ENCODE measurements at regions not wholly inside any gene's neighbourhood (a gene's known extent, or its start where the extent isn't known, plus 50 kb on each side); places are given as distances from the start of the nearest gene placed in this dataset.
A peak's percentile ranks its signal among the peaks of the same experiment; 100 is the strongest.
"Not testable (repeated sequence)": the region's sequence is repeated elsewhere in the genome, so short reads cannot be mapped to it uniquely, and the experiment has no call there.

- peaks cover 2% of the 10 kb centered on the region for H3K36me3 Mint-ChIP-seq (ENCODE audit: low read depth)
- peaks cover 2% of the 10 kb centered on the region for H3K9me3 Mint-ChIP-seq (ENCODE audit: insufficient read depth)
- no peak overlapping the region for H3K4me3 Mint-ChIP-seq
- CTCF ChIA-PET: interaction anchor here (0.8 to 3.9 kb wide), 13 partner anchors 9 to 427 kb away, joined by 3 to 44 read pairs (median 7); no protein-coding TSS in a partner anchor
- no peaks in the 10 kb centered on the region for H3K27me3 Mint-ChIP-seq (ENCODE audit: low read depth)
- H3K4me1 Mint-ChIP-seq (ENCODE audit: low read depth): peaks cover 31% of the 10 kb centered on the region
- ATAC-seq (no peak), DNase-seq (no peak)
- no peak overlapping the region for H3K27ac Mint-ChIP-seq
- POLR2A ChIA-PET: no interaction called here
These were observed 118.9 kb downstream of the FASLG start for GRCh38 chr1:172777767-172778166.

GRCh38 chr1:172778456-172779455 is 119.9 kb downstream of the FASLG start:
- H3K9me3 Mint-ChIP-seq (ENCODE audit: insufficient read depth): peaks cover 6% of the 10 kb centered on the region
- peak overlapping the region; percentile 16 for H3K4me3 Mint-ChIP-seq
- ChIA-PET POLR2A (interaction anchor here (0.5 to 1.1 kb wide), 3 partner anchors 40 to 424 kb away, joined by 3 to 6 read pairs (median 4); no protein-coding TSS in a partner anchor), CTCF (interaction anchor here (0.6 to 3.9 kb wide), 35 partner anchors 10 to 1303 kb away, joined by 3 to 44 read pairs (median 5); partner anchors contain the start of gene TNFSF4)
- peaks cover 31% of the 10 kb centered on the region for H3K4me1 Mint-ChIP-seq (ENCODE audit: low read depth)
- DNase-seq (peak; percentile 32), ATAC-seq (peak; percentile 73)
- H3K27ac Mint-ChIP-seq: peak overlapping the region; percentile 17
- H3K36me3 Mint-ChIP-seq (ENCODE audit: low read depth): peaks cover 4% of the 10 kb centered on the region
- no peaks in the 10 kb centered on the region for H3K27me3 Mint-ChIP-seq (ENCODE audit: low read depth)

GRCh38 chr1:172779491-172779890 is 120.6 kb downstream of the FASLG start:
- Mint-ChIP-seq H3K4me1 (ENCODE audit: low read depth) (peaks cover 31% of the 10 kb centered on the region), H3K27me3 (ENCODE audit: low read depth) (no peaks in the 10 kb centered on the region), H3K27ac (no peak overlapping the region), H3K9me3 (ENCODE audit: insufficient read depth) (peaks cover 8% of the 10 kb centered on the region), H3K4me3 (no peak overlapping the region), H3K36me3 (ENCODE audit: low read depth) (peaks cover 4% of the 10 kb centered on the region)
- POLR2A ChIA-PET: no interaction called here
- DNase-seq (no peak), ATAC-seq (no peak)
- CTCF ChIA-PET: interaction anchor here (0.6 to 3.9 kb wide), 29 partner anchors 9 to 1303 kb away, joined by 3 to 44 read pairs (median 6); partner anchors contain the start of gene TNFSF4

- Mint-ChIP-seq H3K27ac (no peak overlapping the region), H3K9me3 (ENCODE audit: insufficient read depth) (peaks cover 12% of the 10 kb centered on the region), H3K4me1 (ENCODE audit: low read depth) (peaks cover 31% of the 10 kb centered on the region), H3K36me3 (ENCODE audit: low read depth) (peaks cover 4% of the 10 kb centered on the region), H3K4me3 (no peak overlapping the region), H3K27me3 (ENCODE audit: low read depth) (no peaks in the 10 kb centered on the region)
- DNase-seq (no peak), ATAC-seq (no peak)
- ChIA-PET CTCF (interaction anchor here (3.9 kb wide), 1 partner anchor 36 kb away, joined by 32 read pairs; no protein-coding TSS in a partner anchor), POLR2A (no interaction called here)
These were observed 122.7 kb downstream of the FASLG start for GRCh38 chr1:172781513-172782140.

GRCh38 chr1:172789840-172790239 is 130.9 kb downstream of the FASLG start:
- ChIA-PET POLR2A (no interaction called here), CTCF (interaction anchor here (0.7 kb wide), 1 partner anchor 11 kb away, joined by 4 read pairs; no protein-coding TSS in a partner anchor)
- H3K36me3 Mint-ChIP-seq (ENCODE audit: low read depth): no peaks in the 10 kb centered on the region
- no peak overlapping the region for H3K4me3 Mint-ChIP-seq
- no peak overlapping the region for H3K27ac Mint-ChIP-seq
- DNase-seq (no peak), ATAC-seq (no peak)
- H3K27me3 Mint-ChIP-seq (ENCODE audit: low read depth): peaks cover 2% of the 10 kb centered on the region
- H3K9me3 Mint-ChIP-seq (ENCODE audit: insufficient read depth): peaks cover 7% of the 10 kb centered on the region
- H3K4me1 Mint-ChIP-seq (ENCODE audit: low read depth): peaks cover 4% of the 10 kb centered on the region

GRCh38 chr1:172790245-172790644 is 131.3 kb downstream of the FASLG start:
- no peak for ATAC-seq
- no peak for DNase-seq
- Mint-ChIP-seq H3K4me3 (no peak overlapping the region), H3K27ac (no peak overlapping the region), H3K4me1 (ENCODE audit: low read depth) (peaks cover 4% of the 10 kb centered on the region), H3K36me3 (ENCODE audit: low read depth) (no peaks in the 10 kb centered on the region), H3K9me3 (ENCODE audit: insufficient read depth) (peaks cover 6% of the 10 kb centered on the region), H3K27me3 (ENCODE audit: low read depth) (peaks cover 2% of the 10 kb centered on the region)
- CTCF ChIA-PET: interaction anchor here (0.7 kb wide), 1 partner anchor 12 kb away, joined by 4 read pairs; no protein-coding TSS in a partner anchor
- POLR2A ChIA-PET: no interaction called here

GRCh38 chr1:172793823-172794222 is 134.9 kb downstream of the FASLG start:
- DNase-seq (no peak), ATAC-seq (no peak)
- POLR2A ChIA-PET: no interaction called here
- Mint-ChIP-seq H3K4me3 (no peak overlapping the region), H3K27ac (no peak overlapping the region), H3K9me3 (ENCODE audit: insufficient read depth) (peaks cover 6% of the 10 kb centered on the region), H3K4me1 (ENCODE audit: low read depth) (peaks cover 4% of the 10 kb centered on the region), H3K36me3 (ENCODE audit: low read depth) (peaks cover 2% of the 10 kb centered on the region), H3K27me3 (ENCODE audit: low read depth) (peaks cover 2% of the 10 kb centered on the region)
- CTCF ChIA-PET: interaction anchor here (1.5 to 1.9 kb wide), 2 partner anchors 15 to 26 kb away, joined by 5 to 7 read pairs; no protein-coding TSS in a partner anchor

GRCh38 chr1:172795741-172796140 is 136.8 kb downstream of the FASLG start:
- CTCF ChIA-PET: interaction anchor here (1.9 to 2.1 kb wide), 2 partner anchors 16 to 30 kb away, joined by 7 to 9 read pairs; no protein-coding TSS in a partner anchor
- Mint-ChIP-seq H3K4me3 (no peak overlapping the region), H3K27ac (no peak overlapping the region)

GRCh38 chr1:172799804-172800203 is 140.9 kb downstream of the FASLG start:
- H3K27ac Mint-ChIP-seq; H3K36me3 Mint-ChIP-seq (ENCODE audit: low read depth); H3K27me3 Mint-ChIP-seq (ENCODE audit: low read depth); ATAC-seq; H3K9me3 Mint-ChIP-seq (ENCODE audit: insufficient read depth); H3K4me3 Mint-ChIP-seq; H3K4me1 Mint-ChIP-seq (ENCODE audit: low read depth); POLR2A ChIA-PET; DNase-seq: not testable (repeated sequence)
- CTCF ChIA-PET: interaction anchor here (1.0 to 1.4 kb wide), 2 partner anchors 16 to 57 kb away, joined by 3 read pairs; no protein-coding TSS in a partner anchor

More at GRCh38 chr1:172795741-172796140, 136.8 kb downstream of the FASLG start:
- POLR2A ChIA-PET: no interaction called here
- Mint-ChIP-seq H3K9me3 (ENCODE audit: insufficient read depth) (peaks cover 10% of the 10 kb centered on the region), H3K4me1 (ENCODE audit: low read depth) (no peaks in the 10 kb centered on the region), H3K36me3 (ENCODE audit: low read depth) (peaks cover 3% of the 10 kb centered on the region), H3K27me3 (ENCODE audit: low read depth) (peaks cover under 1% of the 10 kb centered on the region)
- ATAC-seq (no peak), DNase-seq (no peak)

GRCh38 chr1:172801771-172802322 is 142.9 kb downstream of the FASLG start:
- POLR2A ChIA-PET: no interaction called here
- H3K4me3 Mint-ChIP-seq: no peak overlapping the region
- DNase-seq: no peak

GRCh38 chr1:172809750-172810149 is 150.8 kb downstream of the FASLG start:
- H3K4me3 Mint-ChIP-seq: no peak overlapping the region
- no peak overlapping the region for H3K27ac Mint-ChIP-seq
- peaks cover 13% of the 10 kb centered on the region for H3K9me3 Mint-ChIP-seq (ENCODE audit: insufficient read depth)
- CTCF ChIA-PET: interaction anchor here (3.0 kb wide), 1 partner anchor 68 kb away, joined by 9 read pairs; no protein-coding TSS in a partner anchor
- DNase-seq (no peak), ATAC-seq (no peak)
- no peaks in the 10 kb centered on the region for H3K27me3 Mint-ChIP-seq (ENCODE audit: low read depth)
- peaks cover 17% of the 10 kb centered on the region for H3K4me1 Mint-ChIP-seq (ENCODE audit: low read depth)
- peaks cover 22% of the 10 kb centered on the region for H3K36me3 Mint-ChIP-seq (ENCODE audit: low read depth)
- POLR2A ChIA-PET: no interaction called here

More at GRCh38 chr1:172801771-172802322, 142.9 kb downstream of the FASLG start:
- H3K27me3 Mint-ChIP-seq (ENCODE audit: low read depth): no peaks in the 10 kb centered on the region
- peaks cover 4% of the 10 kb centered on the region for H3K9me3 Mint-ChIP-seq (ENCODE audit: insufficient read depth)
- peaks cover 10% of the 10 kb centered on the region for H3K36me3 Mint-ChIP-seq (ENCODE audit: low read depth)
- peak overlapping the region; percentile 0 for H3K27ac Mint-ChIP-seq
- CTCF ChIA-PET: no interaction called here
- no peak for ATAC-seq
- H3K4me1 Mint-ChIP-seq (ENCODE audit: low read depth): no peaks in the 10 kb centered on the region

Data from activated CD8-positive, alpha-beta T cell treated with anti-CD3 and anti-CD28 coated beads, Interleukin-2, amount 10 ng/mL, durations not matched to agents 7 days and 5 days (primary cell).